Caki2 (cell line): ENCODE measurements at regions not wholly inside any gene's neighbourhood (a gene's known extent, or its start where the extent isn't known, plus 50 kb on each side); places are given as distances from the start of the nearest gene placed in this dataset.

Source experiments
- DNase-seq: peaks from one replicate; pipeline ENCODE4 v3.0.0-alpha.2; 2015; ENCODE audit warnings: low read depth
- in situ Hi-C: cut with HindIII; loops from 2 replicates; pipeline ENCODE4 v1.10.0; 2016; ENCODE audit warnings: low sequenced_read_pairs, low pct_unique_long_range_greater_than_20kb, mixed read lengths

GRCh38 chr7:16202303-16202702, 219.0 kb downstream of the CRPPA start:
- no peak for DNase-seq
- in situ Hi-C loops = no loop called here

- DNase-seq = no peak
- in situ Hi-C loops = no loop called here
Observed at GRCh38 chr7:16200591-16200990, 220.7 kb downstream of the CRPPA start.

GRCh38 chr7:16193631-16194030, 227.7 kb downstream of the CRPPA start:
- DNase-seq = no peak
- in situ Hi-C loops = no loop called here

- no peak for DNase-seq
- in situ Hi-C loops = no loop called here
Observed at GRCh38 chr7:16189026-16189715, 232.2 kb downstream of the CRPPA start.

GRCh38 chr7:16187131-16187530, 234.2 kb downstream of the CRPPA start:
- in situ Hi-C loops = no loop called here
- no peak for DNase-seq

- in situ Hi-C loops = no loop called here
- DNase-seq = no peak
Observed at GRCh38 chr7:16178585-16178984, 242.8 kb downstream of the CRPPA start.

- DNase-seq = no peak
- in situ Hi-C loops = no loop called here
Observed at GRCh38 chr7:16178092-16178491, 243.2 kb downstream of the CRPPA start.

GRCh38 chr7:16174253-16174652, 247.1 kb downstream of the CRPPA start:
- DNase-seq = no peak
- in situ Hi-C loops = no loop called here

GRCh38 chr7:16172366-16172765, 249.0 kb downstream of the CRPPA start:
- in situ Hi-C loops = no loop called here
- DNase-seq = no peak

GRCh38 chr7:16171928-16172327, 249.4 kb downstream of the CRPPA start:
- in situ Hi-C loops = no loop called here
- no peak for DNase-seq

GRCh38 chr7:16170671-16171070, 250.7 kb downstream of the CRPPA start:
- in situ Hi-C loops = no loop called here
- DNase-seq = no peak

- DNase-seq = no peak
- in situ Hi-C loops = no loop called here
Observed at GRCh38 chr7:16169537-16169936, 251.8 kb downstream of the CRPPA start.

GRCh38 chr7:16167526-16167925, 253.8 kb downstream of the CRPPA start:
- in situ Hi-C loops = no loop called here
- no peak for DNase-seq

GRCh38 chr7:16144361-16144760, 277.0 kb downstream of the CRPPA start:
- in situ Hi-C loops = no loop called here
- no peak for DNase-seq

GRCh38 chr7:16137944-16138343, 283.4 kb downstream of the CRPPA start:
- in situ Hi-C loops = no loop called here
- no peak for DNase-seq

- in situ Hi-C loops = no loop called here
- DNase-seq = no peak
Observed at GRCh38 chr7:16136896-16137295, 284.4 kb downstream of the CRPPA start.

GRCh38 chr7:16135658-16136057, 285.7 kb downstream of the CRPPA start:
- in situ Hi-C loops = no loop called here
- DNase-seq = no peak

- DNase-seq = no peak
- in situ Hi-C loops = no loop called here
Observed at GRCh38 chr7:16130111-16131110, 290.9 kb downstream of the CRPPA start.

GRCh38 chr7:16129431-16130110, 291.8 kb downstream of the CRPPA start:
- in situ Hi-C loops = no loop called here
- DNase-seq = peak; percentile 61
